GM23338 (cell line): ENCODE measurements at regions not wholly inside any gene's neighbourhood (a gene's known extent, or its start where the extent isn't known, plus 50 kb on each side); places are given as distances from the start of the nearest gene placed in this dataset.

ENCODE experiments used
- CREB1 ChIP-seq: fragments of 250-450 bp; sonication (Bioruptor Pico); IDR thresholded peaks from 2 replicates; pipeline ENCODE4 v1.5.0; 2020; ENCODE audit warnings: low read depth, mild to moderate bottlenecking, moderate library complexity
- EZH2 ChIP-seq: fragments of 200-600 bp; sonication (generic); IDR thresholded peaks from one replicate; pipeline ENCODE4 v1.8.0; 2017; ENCODE audit warnings: antibody characterized with exemption, mild to moderate bottlenecking, low read depth; ENCODE audit not compliant: unreplicated experiment
- EZH2phosphoT487 ChIP-seq: fragments of 200-600 bp; sonication (generic); IDR thresholded peaks from one replicate; pipeline ENCODE4 v1.8.1; 2018; ENCODE audit warnings: antibody characterized with exemption; ENCODE audit not compliant: unreplicated experiment
- JUNB ChIP-seq: IDR thresholded peaks from one replicate; pipeline ENCODE4 v1.6.1; 2016; ENCODE audit warnings: antibody characterized with exemption; ENCODE audit not compliant: unreplicated experiment
- NANOG ChIP-seq: IDR thresholded peaks from 2 replicates; pipeline ENCODE4 v1.6.1; 2016; ENCODE audit warnings: antibody characterized with exemption, borderline replicate concordance
- POLR2AphosphoS5 ChIP-seq: IDR thresholded peaks from 2 replicates; pipeline ENCODE4 v1.6.1; 2016; ENCODE audit warnings: antibody characterized with exemption, low read depth
- STAT1 ChIP-seq: IDR thresholded peaks from one replicate; pipeline ENCODE4 v1.6.1; 2016; ENCODE audit warnings: antibody characterized with exemption; ENCODE audit not compliant: unreplicated experiment
- ZNF114 ChIP-seq: fragments of 250-450 bp; sonication (Bioruptor Pico); IDR thresholded peaks from 2 replicates; pipeline ENCODE4 v1.5.0; 2020; ENCODE audit warnings: mild to moderate bottlenecking, moderate library complexity
- TF ChIP-seq, protein P1 (sequence below), 2 experiments: fragments of 200-600 bp in 1 of 2; sonication (generic) in 1 of 2; conservative IDR thresholded peaks; 2 replicates each; pipeline versions ENCODE4 v1.5.1 to v1.6.1; 2016 to 2017; ENCODE audit warnings: antibody characterized with exemption in 2 of 2, low read depth in 2 of 2, mild to moderate bottlenecking in 2 of 2, moderate library complexity in 1 of 2
- TF ChIP-seq, protein P2 (sequence below): IDR thresholded peaks from one replicate; pipeline ENCODE4 v1.6.1; 2018; ENCODE audit warnings: antibody characterized with exemption; ENCODE audit not compliant: unreplicated experiment

DNA sequence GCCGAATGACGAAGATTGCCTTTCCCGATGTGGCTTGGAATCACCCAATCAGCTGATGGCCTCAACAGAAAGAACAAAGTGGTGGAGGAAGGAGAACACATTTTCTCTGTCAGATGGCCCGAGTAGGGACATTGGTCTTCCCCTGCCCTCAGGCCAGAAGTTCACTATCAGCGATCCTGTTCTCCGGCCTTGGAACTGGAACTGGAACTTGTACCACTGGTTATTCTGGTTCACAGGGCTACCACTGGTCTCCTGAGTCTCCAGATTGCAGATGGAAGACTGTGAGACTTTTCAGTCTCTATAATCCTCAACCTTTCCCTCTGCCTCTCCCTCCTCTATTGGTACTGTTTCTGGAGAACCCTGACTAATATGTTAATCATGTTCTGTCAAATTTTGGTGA, 180.4 kb downstream of the ANKRD30B start:
- no peak for TF ChIP-seq CREB1
- TF ChIP-seq POLR2AphosphoS5: no peak
- TF ChIP-seq, protein P1, sequence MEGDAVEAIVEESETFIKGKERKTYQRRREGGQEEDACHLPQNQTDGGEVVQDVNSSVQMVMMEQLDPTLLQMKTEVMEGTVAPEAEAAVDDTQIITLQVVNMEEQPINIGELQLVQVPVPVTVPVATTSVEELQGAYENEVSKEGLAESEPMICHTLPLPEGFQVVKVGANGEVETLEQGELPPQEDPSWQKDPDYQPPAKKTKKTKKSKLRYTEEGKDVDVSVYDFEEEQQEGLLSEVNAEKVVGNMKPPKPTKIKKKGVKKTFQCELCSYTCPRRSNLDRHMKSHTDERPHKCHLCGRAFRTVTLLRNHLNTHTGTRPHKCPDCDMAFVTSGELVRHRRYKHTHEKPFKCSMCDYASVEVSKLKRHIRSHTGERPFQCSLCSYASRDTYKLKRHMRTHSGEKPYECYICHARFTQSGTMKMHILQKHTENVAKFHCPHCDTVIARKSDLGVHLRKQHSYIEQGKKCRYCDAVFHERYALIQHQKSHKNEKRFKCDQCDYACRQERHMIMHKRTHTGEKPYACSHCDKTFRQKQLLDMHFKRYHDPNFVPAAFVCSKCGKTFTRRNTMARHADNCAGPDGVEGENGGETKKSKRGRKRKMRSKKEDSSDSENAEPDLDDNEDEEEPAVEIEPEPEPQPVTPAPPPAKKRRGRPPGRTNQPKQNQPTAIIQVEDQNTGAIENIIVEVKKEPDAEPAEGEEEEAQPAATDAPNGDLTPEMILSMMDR (conservative IDR thresholded peaks at IDR 0.05; ENCODE audit: low read depth in 2 of 2): no peak
- TF ChIP-seq EZH2: no peak
- no peak for TF ChIP-seq ZNF114 (CRISPR knock-in tag)
- no peak for TF ChIP-seq NANOG
- TF ChIP-seq EZH2phosphoT487: no peak
- TF ChIP-seq STAT1: no peak
- TF ChIP-seq, protein P2, sequence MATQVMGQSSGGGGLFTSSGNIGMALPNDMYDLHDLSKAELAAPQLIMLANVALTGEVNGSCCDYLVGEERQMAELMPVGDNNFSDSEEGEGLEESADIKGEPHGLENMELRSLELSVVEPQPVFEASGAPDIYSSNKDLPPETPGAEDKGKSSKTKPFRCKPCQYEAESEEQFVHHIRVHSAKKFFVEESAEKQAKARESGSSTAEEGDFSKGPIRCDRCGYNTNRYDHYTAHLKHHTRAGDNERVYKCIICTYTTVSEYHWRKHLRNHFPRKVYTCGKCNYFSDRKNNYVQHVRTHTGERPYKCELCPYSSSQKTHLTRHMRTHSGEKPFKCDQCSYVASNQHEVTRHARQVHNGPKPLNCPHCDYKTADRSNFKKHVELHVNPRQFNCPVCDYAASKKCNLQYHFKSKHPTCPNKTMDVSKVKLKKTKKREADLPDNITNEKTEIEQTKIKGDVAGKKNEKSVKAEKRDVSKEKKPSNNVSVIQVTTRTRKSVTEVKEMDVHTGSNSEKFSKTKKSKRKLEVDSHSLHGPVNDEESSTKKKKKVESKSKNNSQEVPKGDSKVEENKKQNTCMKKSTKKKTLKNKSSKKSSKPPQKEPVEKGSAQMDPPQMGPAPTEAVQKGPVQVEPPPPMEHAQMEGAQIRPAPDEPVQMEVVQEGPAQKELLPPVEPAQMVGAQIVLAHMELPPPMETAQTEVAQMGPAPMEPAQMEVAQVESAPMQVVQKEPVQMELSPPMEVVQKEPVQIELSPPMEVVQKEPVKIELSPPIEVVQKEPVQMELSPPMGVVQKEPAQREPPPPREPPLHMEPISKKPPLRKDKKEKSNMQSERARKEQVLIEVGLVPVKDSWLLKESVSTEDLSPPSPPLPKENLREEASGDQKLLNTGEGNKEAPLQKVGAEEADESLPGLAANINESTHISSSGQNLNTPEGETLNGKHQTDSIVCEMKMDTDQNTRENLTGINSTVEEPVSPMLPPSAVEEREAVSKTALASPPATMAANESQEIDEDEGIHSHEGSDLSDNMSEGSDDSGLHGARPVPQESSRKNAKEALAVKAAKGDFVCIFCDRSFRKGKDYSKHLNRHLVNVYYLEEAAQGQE: no peak
- TF ChIP-seq JUNB: no peak
